Neural progenitor cell (in vitro differentiated cells): ENCODE measurements at regions not wholly inside any gene's neighbourhood (a gene's known extent, or its start where the extent isn't known, plus 50 kb on each side); places are given as distances from the start of the nearest gene placed in this dataset.
A peak's percentile ranks its signal among the peaks of the same experiment; 100 is the strongest.

ENCODE experiments used
- DNase-seq: peaks from one replicate; pipeline ENCODE4 v3.0.0-alpha.2; 2016; ENCODE audit warnings: low spot score
- H2AFZ ChIP-seq: fragments of 200-600 bp; sonication (generic); replicated peaks from 2 replicates; pipeline ENCODE4 v1.6.1; 2016; ENCODE audit warnings: antibody characterized with exemption
- H3F3A ChIP-seq: fragments of 200-600 bp; sonication (generic); 2 replicates; pipeline ENCODE4 v1.6.1; 2016; ENCODE audit warnings: antibody characterized with exemption, low read depth
- H3K27ac ChIP-seq: fragments of 200-600 bp; sonication (generic); 2 replicates; pipeline ENCODE4 v1.5.1; 2016; ENCODE audit warnings: mild to moderate bottlenecking
- H3K27me3 ChIP-seq: fragments of 200-600 bp; sonication (generic); 2 replicates; pipeline ENCODE4 v1.6.1; 2016; ENCODE audit warnings: mild to moderate bottlenecking, moderate library complexity
- H3K36me3 ChIP-seq: fragments of 200-600 bp; sonication (generic); 2 replicates; pipeline ENCODE4 v1.5.1; 2016
- H3K4me1 ChIP-seq: fragments of 200-600 bp; sonication (generic); 2 replicates; pipeline ENCODE4 v1.6.1; 2016; ENCODE audit warnings: mixed run types
- H3K4me2 ChIP-seq: fragments of 200-600 bp; sonication (generic); 2 replicates; pipeline ENCODE4 v1.6.1; 2016
- H3K4me3 ChIP-seq: fragments of 200-600 bp; sonication (generic); 2 replicates; pipeline ENCODE4 v1.5.1; 2016
- H3K79me2 ChIP-seq: fragments of 200-600 bp; sonication (generic); 2 replicates; pipeline ENCODE4 v1.6.1; 2016; ENCODE audit warnings: low read depth
- H3K9ac ChIP-seq: fragments of 200-600 bp; sonication (generic); 2 replicates; pipeline ENCODE4 v1.6.1; 2016
- H3K9me3 ChIP-seq: fragments of 200-600 bp; sonication (generic); 2 replicates; pipeline ENCODE4 v1.5.1; 2016; ENCODE audit warnings: low read depth
- H4K20me1 ChIP-seq: fragments of 200-600 bp; sonication (generic); 2 replicates; pipeline ENCODE4 v1.6.1; 2016; ENCODE audit warnings: low read depth
- H3K27ac Mint-ChIP-seq: 3 replicates; pipeline ENCODE4 v1.8.0; 2021; ENCODE audit warnings: mixed read lengths
- H3K27me3 Mint-ChIP-seq: 2 replicates; pipeline ENCODE4 v1.8.0; 2022; ENCODE audit warnings: low read depth, mild to moderate bottlenecking, inconsistent platforms, moderate library complexity, mixed read lengths; ENCODE audit not compliant: insufficient read depth
- H3K36me3 Mint-ChIP-seq: 3 replicates; pipeline ENCODE4 v1.8.0; 2021; ENCODE audit warnings: mixed read lengths
- H3K4me1 Mint-ChIP-seq: 3 replicates; pipeline ENCODE4 v1.8.0; 2021; ENCODE audit warnings: mixed read lengths
- H3K4me3 Mint-ChIP-seq: 3 replicates; pipeline ENCODE4 v1.8.0; 2021; ENCODE audit warnings: mild to moderate bottlenecking, moderate library complexity, mixed read lengths
- H3K9me3 Mint-ChIP-seq: 3 replicates; pipeline ENCODE4 v1.8.0; 2020; ENCODE audit warnings: mixed read lengths
- CTCF ChIP-seq: fragments of 200-600 bp; sonication (generic); IDR thresholded peaks from 2 replicates; pipeline ENCODE4 v1.5.1; 2017; ENCODE audit warnings: antibody characterized with exemption, mild to moderate bottlenecking
- EZH2 ChIP-seq: fragments of 200-600 bp; sonication (generic); IDR thresholded peaks from 2 replicates; pipeline ENCODE4 v1.6.1; 2017; ENCODE audit warnings: antibody characterized with exemption, mild to moderate bottlenecking, moderate library complexity
- EZH2phosphoT487 ChIP-seq: fragments of 200-600 bp; sonication (generic); IDR thresholded peaks from 2 replicates; pipeline ENCODE4 v1.6.1; 2017; ENCODE audit warnings: antibody characterized with exemption

GRCh38 chr1:88111816-88112215 is 572.3 kb upstream of the PKN2 start:
- Histone ChIP-seq H3K27ac (no peak overlapping the region), H3K27me3 (no peaks in the 10 kb centered on the region), H3K4me2 (no peak overlapping the region), H3K36me3 (no peaks in the 10 kb centered on the region), H3K79me2 (no peaks in the 10 kb centered on the region), H3K9ac (no peak overlapping the region), H3K9me3 (no peaks in the 10 kb centered on the region), H4K20me1 (no peaks in the 10 kb centered on the region), H3K4me1 (no peaks in the 10 kb centered on the region), H3F3A (no peaks in the 10 kb centered on the region), H2AFZ (no peak overlapping the region), H3K4me3 (no peak overlapping the region)
- no peak for TF ChIP-seq EZH2
- Mint-ChIP-seq H3K4me1 (no peaks in the 10 kb centered on the region), H3K9me3 (no peaks in the 10 kb centered on the region), H3K4me3 (no peak overlapping the region), H3K27me3 (no peaks in the 10 kb centered on the region), H3K36me3 (no peaks in the 10 kb centered on the region), H3K27ac (no peak overlapping the region)
- DNase-seq = no peak

- H3K9me3 Mint-ChIP-seq = no peaks in the 10 kb centered on the region
- H3K36me3 ChIP-seq = no peaks in the 10 kb centered on the region
- H3K4me3 Mint-ChIP-seq = no peak overlapping the region
- no peak overlapping the region for H3K27ac Mint-ChIP-seq
- no peaks in the 10 kb centered on the region for H4K20me1 ChIP-seq
- H3K4me2 ChIP-seq = no peak overlapping the region
- H3K9ac ChIP-seq = no peak overlapping the region
- H3F3A ChIP-seq = no peaks in the 10 kb centered on the region
- H3K36me3 Mint-ChIP-seq = no peaks in the 10 kb centered on the region
- no peak for DNase-seq
- H3K27me3 Mint-ChIP-seq = peaks cover 3% of the 10 kb centered on the region
- H3K4me3 ChIP-seq = no peak overlapping the region
- no peak for TF ChIP-seq EZH2
- TF ChIP-seq EZH2phosphoT487 = no peak
- H3K4me1 ChIP-seq = no peaks in the 10 kb centered on the region
- H3K4me1 Mint-ChIP-seq = no peaks in the 10 kb centered on the region
- no peaks in the 10 kb centered on the region for H3K9me3 ChIP-seq
- no peak overlapping the region for H2AFZ ChIP-seq
- no peaks in the 10 kb centered on the region for H3K27me3 ChIP-seq
- H3K27ac ChIP-seq = no peak overlapping the region
- H3K79me2 ChIP-seq = no peaks in the 10 kb centered on the region
Measured at GRCh38 chr1:88117597-88117996, 566.5 kb upstream of the PKN2 start.

GRCh38 chr1:88118176-88118845 is 565.8 kb upstream of the PKN2 start:
- no peak overlapping the region for H3K4me3 Mint-ChIP-seq
- H3K27ac ChIP-seq = no peak overlapping the region
- TF ChIP-seq EZH2phosphoT487 (no peak), EZH2 (no peak), CTCF (no peak)
- DNase-seq = no peak
- H3K9me3 Mint-ChIP-seq = no peaks in the 10 kb centered on the region
- H3K27me3 Mint-ChIP-seq = peaks cover 3% of the 10 kb centered on the region
- no peak overlapping the region for H2AFZ ChIP-seq
- H3K36me3 ChIP-seq = no peaks in the 10 kb centered on the region
- H3K4me1 ChIP-seq = no peaks in the 10 kb centered on the region
- H3F3A ChIP-seq = no peaks in the 10 kb centered on the region
- H3K36me3 Mint-ChIP-seq = no peaks in the 10 kb centered on the region
- no peaks in the 10 kb centered on the region for H4K20me1 ChIP-seq
- no peak overlapping the region for H3K4me2 ChIP-seq
- no peaks in the 10 kb centered on the region for H3K79me2 ChIP-seq
- no peaks in the 10 kb centered on the region for H3K9me3 ChIP-seq
- no peak overlapping the region for H3K9ac ChIP-seq
- H3K27ac Mint-ChIP-seq = no peak overlapping the region
- no peak overlapping the region for H3K4me3 ChIP-seq
- no peaks in the 10 kb centered on the region for H3K4me1 Mint-ChIP-seq
- no peaks in the 10 kb centered on the region for H3K27me3 ChIP-seq

- no peaks in the 10 kb centered on the region for H3K36me3 ChIP-seq
- H4K20me1 ChIP-seq = no peaks in the 10 kb centered on the region
- no peaks in the 10 kb centered on the region for H3F3A ChIP-seq
- Mint-ChIP-seq H3K9me3 (no peaks in the 10 kb centered on the region), H3K4me1 (no peaks in the 10 kb centered on the region), H3K36me3 (peaks cover 2% of the 10 kb centered on the region), H3K4me3 (no peak overlapping the region), H3K27me3 (peaks cover 3% of the 10 kb centered on the region), H3K27ac (no peak overlapping the region)
- H3K4me2 ChIP-seq = no peak overlapping the region
- H3K27me3 ChIP-seq = no peaks in the 10 kb centered on the region
- H3K79me2 ChIP-seq = no peaks in the 10 kb centered on the region
- H3K9me3 ChIP-seq = no peaks in the 10 kb centered on the region
- peak overlapping the region; percentile 78 for H2AFZ ChIP-seq
- TF ChIP-seq CTCF = no peak
- no peak for TF ChIP-seq EZH2phosphoT487
- no peak for TF ChIP-seq EZH2
- no peak for DNase-seq
- H3K4me1 ChIP-seq = peaks cover 9% of the 10 kb centered on the region
- no peak overlapping the region for H3K4me3 ChIP-seq
- no peak overlapping the region for H3K27ac ChIP-seq
- H3K9ac ChIP-seq = no peak overlapping the region
Measured at GRCh38 chr1:88124614-88125013, 559.5 kb upstream of the PKN2 start.
